Testis (tissue), 2 donors: ENCODE measurements at regions not wholly inside any gene's neighbourhood (a gene's known extent, or its start where the extent isn't known, plus 50 kb on each side); places are given as distances from the start of the nearest gene placed in this dataset.

Experiments used
- DNase-seq: peaks from one replicate; pipeline ENCODE4 v3.0.0-alpha.2; 2019
- H3K27ac ChIP-seq, 2 donors: fragments of 200-600 bp; sonication (generic); one replicate each; pipeline ENCODE4 v1.5.1; 2019
- H3K27me3 ChIP-seq: fragments of 200-600 bp; sonication (generic); one replicate; pipeline ENCODE4 v1.5.1; 2019
- H3K36me3 ChIP-seq: fragments of 200-600 bp; sonication (generic); one replicate; pipeline ENCODE4 v1.5.1; 2017; ENCODE audit warnings: low read depth; ENCODE audit errors: missing control alignments
- H3K4me1 ChIP-seq: fragments of 200-600 bp; sonication (generic); one replicate; pipeline ENCODE4 v1.5.1; 2019
- H3K4me3 ChIP-seq, 2 donors: fragments of 200-600 bp; sonication (generic); one replicate each; pipeline ENCODE4 v1.5.1; 2017 to 2019
- H3K9me3 ChIP-seq: fragments of 200-600 bp; sonication (generic); one replicate; pipeline ENCODE4 v1.5.1; 2017
- CTCF ChIP-seq, 3 experiments: fragments of 450-650 bp in 2 of 3; fragments of 200-600 bp in 1 of 3; sonication (generic) in 1 of 3; IDR thresholded peaks; one replicate each; pipeline ENCODE4 v1.5.1; 2016 to 2019; ENCODE audit warnings: antibody characterized with exemption in 3 of 3, mild to moderate bottlenecking in 2 of 3, moderate library complexity in 1 of 3
- POLR2A ChIP-seq: fragments of 450-650 bp; IDR thresholded peaks from one replicate; pipeline ENCODE4 v1.6.1; 2017; ENCODE audit warnings: antibody characterized with exemption, mild to moderate bottlenecking, moderate library complexity
- WGBS, 2 donors: methylation state at CpG; one replicate each; pipeline ENCODE4 v1.1.5; 2018; 5-methylcytosine and 5-hydroxymethylcytosine counted together
- intact Hi-C: fragments of 100-400 bp; cut with DNase I; formaldehyde crosslinking; loops from one replicate; pipeline ENCODE4 v1.15.1; 2023; ENCODE audit warnings: low total_unique reads

- no peaks in the 10 kb centered on the region for H3K27me3 ChIP-seq
- H3K9me3 ChIP-seq = no peaks in the 10 kb centered on the region
- no peak overlapping the region for H3K27ac ChIP-seq
- H3K4me1 ChIP-seq = no peaks in the 10 kb centered on the region
- no peak overlapping the region for H3K4me3 ChIP-seq
- no peak for DNase-seq
- WGBS, 2 donors = 91 to 97% methylated on average over 2 of the region's 2 CpGs
- intact Hi-C loops = no loop called here
- TF ChIP-seq CTCF (IDR thresholded peaks at IDR 0.05) (no peak), POLR2A (no peak)
- no peaks in the 10 kb centered on the region for H3K36me3 ChIP-seq
Measured at GRCh38 chr12:97994746-97995484, 520.5 kb upstream of the TMPO start.

GRCh38 chr12:97995559-97995958 is 519.8 kb upstream of the TMPO start:
- 55 to 58% methylated on average over 2 of the region's 2 CpGs for WGBS, 2 donors
- no peaks in the 10 kb centered on the region for H3K36me3 ChIP-seq
- no peak for DNase-seq
- no peaks in the 10 kb centered on the region for H3K27me3 ChIP-seq
- intact Hi-C loops = no loop called here
- H3K4me3 ChIP-seq = no peak overlapping the region
- no peak overlapping the region for H3K27ac ChIP-seq
- TF ChIP-seq POLR2A (no peak), CTCF (IDR thresholded peaks at IDR 0.05) (no peak)
- H3K9me3 ChIP-seq = no peaks in the 10 kb centered on the region
- no peaks in the 10 kb centered on the region for H3K4me1 ChIP-seq

GRCh38 chr12:98001430-98001829 is 514.0 kb upstream of the TMPO start:
- Histone ChIP-seq H3K4me1 (no peaks in the 10 kb centered on the region), H3K27me3 (no peaks in the 10 kb centered on the region), H3K4me3 (no peak overlapping the region), H3K36me3 (no peaks in the 10 kb centered on the region), H3K27ac (no peak overlapping the region), H3K9me3 (no peaks in the 10 kb centered on the region)
- no peak for DNase-seq
- WGBS, 2 donors = 50% methylated on average over 3 of the region's 3 CpGs
- TF ChIP-seq CTCF (IDR thresholded peaks at IDR 0.05) = no peak
- TF ChIP-seq POLR2A = no peak
- intact Hi-C loops = no loop called here

GRCh38 chr12:98002887-98003493 is 512.4 kb upstream of the TMPO start:
- intact Hi-C loops = no loop called here
- DNase-seq = peak; percentile 54
- WGBS, 2 donors = 34 to 37% methylated on average over 9 of the region's 9 CpGs

More at GRCh38 chr12:98002887-98003493, 512.4 kb upstream of the TMPO start:
- Histone ChIP-seq H3K4me1 (no peaks in the 10 kb centered on the region), H3K36me3 (no peaks in the 10 kb centered on the region), H3K4me3 (no peak overlapping the region), H3K27ac (no peak overlapping the region), H3K27me3 (no peaks in the 10 kb centered on the region), H3K9me3 (no peaks in the 10 kb centered on the region)
- TF ChIP-seq CTCF (IDR thresholded peaks at IDR 0.05) (peak in 1 of 3 experiments; percentile 38), POLR2A (no peak)
